ENCODE measurements at regions not wholly inside any gene's neighbourhood (a gene's known extent, or its start where the extent isn't known, plus 50 kb on each side); places are given as distances from the start of the nearest gene placed in this dataset.

- intact Hi-C loops (cut with DNase I), result no loop called here
- no peak overlapping the region for H3K27ac ChIP-seq
- no peak for DNase-seq (ENCODE audit: low spot score in 2 of 2)
- H3K9me3 ChIP-seq, result no peaks in the 10 kb centered on the region
- no peaks in the 10 kb centered on the region for H3K27me3 ChIP-seq
- no peaks in the 10 kb centered on the region for H3K4me1 ChIP-seq
- H3K4me3 ChIP-seq, result no peak overlapping the region
- TF ChIP-seq CTCF (IDR thresholded peaks at IDR 0.05), result no peak
- no peaks in the 10 kb centered on the region for H3K36me3 ChIP-seq
Measured at GRCh38 chr2:78202986-78203670, 681.0 kb upstream of the LRRTM4 start.

- H3K27ac ChIP-seq, result no peak overlapping the region
- H3K4me1 ChIP-seq, result no peaks in the 10 kb centered on the region
- intact Hi-C loops (cut with DNase I), result no loop called here
- H3K9me3 ChIP-seq, result no peaks in the 10 kb centered on the region
- DNase-seq (ENCODE audit: low spot score in 2 of 2), result no peak
- TF ChIP-seq CTCF (IDR thresholded peaks at IDR 0.05), result no peak
- H3K27me3 ChIP-seq, result no peaks in the 10 kb centered on the region
- H3K4me3 ChIP-seq, result no peak overlapping the region
- H3K36me3 ChIP-seq, result no peaks in the 10 kb centered on the region
Measured at GRCh38 chr2:78218066-78218465, 695.9 kb upstream of the LRRTM4 start.

- H3K4me1 ChIP-seq, result no peaks in the 10 kb centered on the region
- intact Hi-C loops (cut with DNase I), result no loop called here
- H3K36me3 ChIP-seq, result no peaks in the 10 kb centered on the region
- DNase-seq (ENCODE audit: low spot score in 2 of 2), result no peak
- H3K4me3 ChIP-seq, result no peak overlapping the region
- H3K27me3 ChIP-seq, result no peaks in the 10 kb centered on the region
- no peak for TF ChIP-seq CTCF (IDR thresholded peaks at IDR 0.05)
- no peak overlapping the region for H3K27ac ChIP-seq
- H3K9me3 ChIP-seq, result no peaks in the 10 kb centered on the region
Measured at GRCh38 chr2:78237704-78238103, 715.5 kb upstream of the LRRTM4 start.

- H3K27ac ChIP-seq, result no peak overlapping the region
- peaks cover 0 to 3% of the 10 kb centered on the region in 2 donors for H3K9me3 ChIP-seq
- H3K4me3 ChIP-seq, result no peak overlapping the region
- H3K4me1 ChIP-seq, result no peaks in the 10 kb centered on the region
- H3K36me3 ChIP-seq, result no peaks in the 10 kb centered on the region
- intact Hi-C loops (cut with DNase I), result no loop called here
- no peak for TF ChIP-seq CTCF (IDR thresholded peaks at IDR 0.05)
- no peaks in the 10 kb centered on the region for H3K27me3 ChIP-seq
- DNase-seq (ENCODE audit: low spot score in 2 of 2), result no peak
Measured at GRCh38 chr2:78245394-78246135, 723.4 kb upstream of the LRRTM4 start.

GRCh38 chr2:78251708-78252107, 729.5 kb upstream of the LRRTM4 start:
- Histone ChIP-seq H3K4me1 (no peaks in the 10 kb centered on the region), H3K27ac (no peak overlapping the region), H3K27me3 (no peaks in the 10 kb centered on the region), H3K36me3 (no peaks in the 10 kb centered on the region), H3K4me3 (no peak overlapping the region), H3K9me3 (peaks cover 0 to 3% of the 10 kb centered on the region in 2 donors)
- no peak for DNase-seq (ENCODE audit: low spot score in 2 of 2)
- intact Hi-C loops (cut with DNase I), result loop anchor here (2.0 kb wide), 1 partner anchor 23 kb away; no protein-coding TSS in a partner anchor
- TF ChIP-seq CTCF (IDR thresholded peaks at IDR 0.05), result no peak
